GM19455 (cell line): ENCODE measurements at regions not wholly inside any gene's neighbourhood (a gene's known extent, or its start where the extent isn't known, plus 50 kb on each side); places are given as distances from the start of the nearest gene placed in this dataset.
"Not testable (repeated sequence)": the region's sequence is repeated elsewhere in the genome, so short reads cannot be mapped to it uniquely, and the experiment has no call there.

Source experiments
- ATAC-seq: cut with Tn5 transposase; IDR thresholded peaks from one replicate; pipeline ENCODE4 v1.9.1; 2021; ENCODE audit not compliant: unreplicated experiment

DNA sequence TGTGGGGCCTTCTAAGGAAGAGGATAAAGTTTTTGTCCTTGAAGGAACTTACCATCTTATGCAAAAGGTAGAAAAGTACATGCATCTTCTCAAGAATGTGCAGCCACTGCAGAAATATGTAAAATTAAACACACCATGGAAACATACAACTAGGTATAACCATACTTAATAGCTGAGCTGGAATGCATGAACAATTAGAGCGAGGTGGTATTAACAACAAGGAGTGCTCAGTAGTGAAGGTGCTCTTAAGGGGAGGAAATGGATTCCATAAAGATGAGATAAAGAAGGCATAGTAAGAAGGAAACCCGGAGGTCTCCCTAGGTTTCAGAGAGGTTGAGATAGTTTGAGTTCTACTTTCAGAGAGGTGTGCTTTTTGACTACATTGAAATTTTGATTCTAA lies 415.9 kb downstream of the NDFIP2 start:
- ATAC-seq = no peak

DNA sequence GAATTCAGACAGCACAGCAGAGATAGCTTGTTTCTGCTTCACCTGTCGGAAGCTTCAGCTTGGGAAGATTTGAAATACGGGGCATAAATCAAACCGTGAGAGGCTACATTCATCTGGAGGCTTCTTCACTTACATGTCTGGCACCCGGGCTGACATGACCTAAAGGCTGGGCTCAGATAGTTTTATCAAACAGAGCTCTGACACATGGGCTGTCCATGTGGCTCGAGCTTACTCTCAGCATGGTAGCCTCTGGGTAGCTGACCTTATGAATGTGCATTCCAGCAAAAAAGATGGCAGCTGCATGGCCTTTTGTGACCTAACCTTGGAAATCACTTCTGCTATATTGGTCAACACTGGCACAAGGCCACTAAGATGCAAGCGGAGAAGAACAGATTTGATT lies 414.5 kb downstream of the NDFIP2 start:
- ATAC-seq = no peak

DNA sequence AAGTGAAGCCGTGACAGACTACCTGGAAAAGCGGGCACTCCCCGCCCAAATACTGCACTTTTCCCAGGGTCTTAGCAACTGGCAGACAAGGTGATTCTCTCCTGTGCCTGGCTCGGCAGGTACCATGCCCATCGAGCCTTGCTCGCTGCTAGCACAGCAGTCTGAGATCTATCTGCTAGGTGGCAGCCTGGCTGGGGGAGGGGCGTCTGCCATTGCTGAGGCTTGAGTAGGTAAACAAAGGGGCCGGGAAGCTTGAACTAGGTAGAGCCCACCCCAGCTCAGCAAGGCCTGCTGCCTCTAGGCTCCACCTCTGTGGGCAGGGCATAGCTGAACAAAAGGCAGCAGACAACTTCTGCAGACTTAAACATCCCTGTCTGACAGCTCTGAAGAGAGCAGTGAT lies 406.3 kb downstream of the NDFIP2 start:
- ATAC-seq = not testable (repeated sequence)

DNA sequence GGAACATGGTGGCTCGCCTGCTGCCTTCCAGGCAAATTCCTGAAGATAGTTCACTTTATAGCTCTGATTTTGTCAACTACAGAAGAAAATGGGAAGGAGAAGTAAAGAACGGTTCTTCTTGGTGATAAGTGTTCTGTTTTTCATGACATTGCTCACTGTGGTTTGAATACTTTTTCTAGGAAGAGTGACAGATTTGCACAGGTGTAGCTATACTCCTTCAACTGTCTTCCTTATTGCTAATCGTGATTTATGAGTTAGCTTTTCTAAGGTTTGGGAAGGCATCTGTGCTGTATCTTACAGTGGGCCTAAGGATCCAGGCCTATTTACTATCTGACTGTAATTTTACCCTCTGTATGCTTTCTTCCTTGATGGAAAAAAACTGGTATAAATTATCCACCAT lies 405.6 kb downstream of the NDFIP2 start:
- no peak for ATAC-seq

DNA sequence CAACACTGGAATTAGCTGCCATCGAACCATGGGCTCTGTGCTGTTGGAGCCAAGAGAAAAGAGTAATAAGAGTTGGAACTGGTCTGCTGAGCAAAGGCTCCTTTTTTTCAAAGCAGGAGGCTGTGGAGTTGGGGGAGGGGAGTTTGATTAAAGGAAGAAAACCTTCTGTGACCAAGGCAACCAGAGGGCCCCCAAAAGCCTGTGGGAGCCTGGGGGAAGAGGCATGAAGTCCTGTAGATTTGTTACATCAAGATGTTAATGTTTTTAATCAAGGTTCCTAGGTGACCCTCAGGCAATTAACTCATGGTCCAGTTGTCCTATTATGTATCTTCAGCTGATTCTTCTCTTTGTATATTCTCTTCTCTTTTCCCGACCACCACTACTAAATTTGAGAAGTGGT lies 403.9 kb downstream of the NDFIP2 start:
- ATAC-seq = no peak

DNA sequence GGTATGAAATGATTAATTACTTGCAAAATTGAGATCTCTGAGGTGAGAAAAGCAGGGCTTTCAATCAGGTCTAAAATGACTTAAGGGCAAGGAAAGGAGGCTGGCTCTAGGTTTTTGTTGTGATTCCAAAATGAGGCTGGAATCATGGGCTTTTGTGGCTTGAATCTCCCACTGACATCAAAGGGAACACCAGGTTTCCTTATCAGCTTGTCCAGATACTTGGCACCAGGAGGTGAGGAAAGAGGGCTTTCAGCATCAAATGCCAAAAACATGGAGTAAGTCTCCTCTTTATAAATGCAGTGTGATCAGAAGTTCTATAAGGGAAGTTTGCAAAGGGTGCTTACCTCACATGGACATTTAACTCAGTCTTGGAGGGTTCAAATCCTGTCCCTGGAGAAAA lies 402.3 kb downstream of the NDFIP2 start:
- ATAC-seq = no peak

DNA sequence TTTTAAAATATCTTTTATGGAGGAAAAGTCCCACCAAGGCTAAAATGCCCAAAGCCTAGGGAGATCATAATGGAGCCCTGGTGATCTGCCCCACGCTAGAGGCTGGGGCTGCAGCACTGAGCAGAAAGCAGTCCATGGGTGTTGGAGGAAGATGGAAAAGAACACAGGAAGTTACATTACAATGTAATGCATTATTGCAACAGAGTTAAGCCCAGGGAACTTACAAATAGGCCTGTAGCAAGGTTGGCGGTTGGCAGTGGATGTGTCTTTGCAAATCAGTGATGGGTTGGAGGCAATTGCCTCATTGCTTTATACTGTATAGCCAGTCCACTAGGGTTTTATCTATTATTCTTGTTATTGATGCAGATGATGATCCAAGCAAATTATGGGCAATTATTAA lies 399.9 kb downstream of the NDFIP2 start:
- no peak for ATAC-seq

DNA sequence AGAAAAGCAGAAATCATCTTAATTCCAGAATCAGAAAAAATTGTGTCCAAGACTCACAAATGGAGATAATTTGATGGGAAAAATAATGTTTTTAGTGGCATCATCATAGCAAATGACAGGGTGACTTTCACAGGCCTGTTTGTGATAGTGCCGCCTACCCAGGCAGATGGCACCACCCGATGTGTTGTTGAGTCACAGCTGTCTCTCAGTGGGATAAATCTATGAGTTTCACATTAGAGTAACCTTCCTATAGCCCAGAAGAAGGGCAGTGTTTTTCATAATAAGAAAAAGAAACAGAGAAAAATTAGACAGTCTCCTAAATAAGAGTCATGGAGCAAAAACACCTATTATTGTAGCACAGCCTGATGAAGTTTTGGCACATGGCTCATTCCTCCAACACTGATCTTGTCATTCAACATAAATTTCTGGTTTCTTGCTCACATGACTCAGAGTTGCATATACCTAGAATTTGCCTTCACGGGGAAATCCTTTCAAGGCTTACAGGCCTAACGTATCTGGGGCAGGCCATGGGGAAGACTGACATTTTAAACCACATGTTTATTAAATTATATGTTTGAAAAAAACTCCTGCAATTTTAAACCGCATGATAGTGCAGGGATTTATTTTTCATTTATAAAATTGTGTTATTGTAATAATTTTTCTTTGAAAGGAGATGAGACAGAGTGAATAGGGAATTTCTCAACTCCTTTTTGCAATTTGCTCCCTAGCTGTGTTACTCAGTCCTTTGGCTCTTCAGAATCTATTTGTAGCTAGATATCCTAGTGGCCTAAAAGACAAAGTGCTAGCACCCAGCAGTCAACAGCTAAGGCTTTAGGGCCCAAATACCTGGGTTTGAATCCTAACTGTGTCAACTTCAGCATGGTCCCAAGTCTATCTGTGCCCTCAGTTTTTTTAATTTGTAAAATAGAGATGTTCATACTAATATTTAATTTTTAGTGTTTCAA lies 393.7 kb downstream of the NDFIP2 start:
- ATAC-seq = no peak

DNA sequence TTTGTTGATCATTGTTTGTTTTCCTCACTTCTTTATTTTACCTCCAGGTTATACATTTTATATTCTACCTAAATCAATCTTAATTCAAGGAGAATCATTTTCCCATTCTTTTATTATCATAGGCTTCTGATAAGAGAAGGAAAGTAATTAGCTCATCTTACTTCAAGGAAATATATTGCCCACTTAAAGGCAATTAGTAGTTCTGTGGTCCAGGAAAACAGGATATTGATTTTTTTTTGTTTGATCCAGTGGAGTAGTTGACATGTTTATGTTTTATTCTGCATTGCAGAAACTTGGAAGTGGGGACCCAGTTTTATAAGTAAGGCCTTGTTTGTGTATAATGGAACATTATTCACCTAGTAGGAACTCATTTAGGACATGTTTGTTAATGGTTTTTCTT lies 390.6 kb downstream of the NDFIP2 start:
- no peak for ATAC-seq

DNA sequence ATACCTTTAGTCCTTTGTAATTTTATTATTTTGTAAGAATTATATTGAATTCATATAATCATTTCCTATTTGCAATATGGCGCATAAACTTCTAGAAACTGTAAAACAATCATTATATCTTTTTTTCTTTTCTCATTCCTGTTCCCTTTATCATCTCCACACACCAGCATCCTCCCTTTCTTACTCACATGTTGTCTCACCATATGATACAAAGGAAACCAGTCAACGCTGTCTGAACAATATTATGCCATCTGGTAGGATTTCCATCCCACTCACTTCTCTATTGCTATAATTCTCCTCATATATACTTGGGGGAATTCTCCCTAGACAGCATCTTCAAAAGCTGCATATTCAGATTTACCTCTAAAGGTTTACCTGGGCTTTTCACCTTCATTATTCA lies 389.8 kb downstream of the NDFIP2 start:
- ATAC-seq = no peak

DNA sequence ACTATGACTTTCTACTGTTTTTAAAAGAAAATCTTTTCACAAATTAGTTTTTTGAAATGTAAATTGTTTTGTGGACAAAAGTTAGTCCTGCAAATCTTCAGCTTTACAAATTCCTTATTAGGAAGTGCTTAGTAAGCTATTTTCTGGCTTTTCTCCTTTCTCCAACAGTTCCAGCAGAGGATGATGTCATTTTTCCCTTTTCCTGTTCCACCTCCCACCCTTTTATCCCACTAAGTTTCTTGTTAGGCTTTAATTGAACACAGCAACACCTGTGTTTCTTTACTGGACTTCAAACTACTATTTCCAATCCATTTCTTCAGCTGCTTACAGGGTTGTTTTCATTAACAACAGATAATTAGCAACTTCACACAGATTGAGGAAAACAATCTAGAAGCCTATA lies 389.2 kb downstream of the NDFIP2 start:
- ATAC-seq = no peak

DNA sequence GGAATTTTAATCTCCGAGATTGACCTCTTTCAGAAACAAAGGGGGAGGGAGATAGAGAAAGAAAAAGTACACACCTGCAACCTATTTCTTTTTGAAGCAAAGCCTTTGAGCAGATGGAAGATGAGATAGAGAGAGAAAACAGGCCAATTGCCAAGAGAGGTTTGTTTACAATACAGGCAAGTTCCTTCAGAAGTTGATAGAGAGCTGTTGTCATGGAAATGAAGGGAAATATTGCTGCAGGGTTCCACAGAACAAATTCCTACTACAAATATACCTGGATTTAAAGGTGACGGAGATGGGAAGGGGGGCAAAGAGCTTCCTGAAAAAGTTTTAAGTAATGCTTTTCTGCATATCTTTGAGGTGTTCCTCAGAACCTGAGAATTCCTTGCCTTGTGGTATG lies 388.4 kb downstream of the NDFIP2 start:
- ATAC-seq = no peak

DNA sequence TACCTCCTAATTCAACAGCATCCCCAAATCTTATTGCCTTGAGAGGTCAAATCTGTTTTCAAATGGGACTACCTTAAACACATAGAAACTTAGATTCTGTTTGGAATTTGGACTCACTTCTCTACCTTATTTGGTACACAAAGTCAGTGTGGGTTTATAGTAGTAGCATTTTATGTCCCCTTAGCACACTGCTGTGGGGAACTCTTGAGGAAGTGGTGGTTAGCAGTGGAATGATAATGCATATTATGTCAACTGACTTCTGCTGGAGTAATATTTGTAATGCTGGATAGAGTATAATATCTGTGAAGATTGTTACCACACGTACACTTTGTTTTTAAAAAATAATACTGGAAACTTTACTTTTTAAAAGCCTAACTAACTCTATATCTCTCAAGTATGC lies 386.3 kb downstream of the NDFIP2 start:
- no peak for ATAC-seq

DNA sequence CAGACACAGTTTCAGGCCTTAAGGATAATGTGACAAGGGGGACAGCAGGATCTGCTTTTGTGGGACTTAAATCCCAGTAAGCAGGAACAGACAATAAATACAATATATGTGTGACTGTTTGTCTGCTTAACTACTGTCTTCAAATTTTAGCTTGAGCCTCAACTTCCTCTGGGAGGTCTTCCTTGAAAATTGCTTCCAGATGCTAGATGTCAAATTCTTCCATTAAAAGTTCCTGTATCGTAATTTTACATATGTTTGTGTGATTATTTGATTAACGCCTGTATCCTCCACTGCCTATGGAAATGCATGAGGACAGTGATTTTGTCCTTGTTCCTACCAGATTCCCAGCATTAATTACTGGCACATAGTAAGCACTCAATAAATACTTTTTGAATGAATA lies 385.5 kb downstream of the NDFIP2 start:
- ATAC-seq = no peak

DNA sequence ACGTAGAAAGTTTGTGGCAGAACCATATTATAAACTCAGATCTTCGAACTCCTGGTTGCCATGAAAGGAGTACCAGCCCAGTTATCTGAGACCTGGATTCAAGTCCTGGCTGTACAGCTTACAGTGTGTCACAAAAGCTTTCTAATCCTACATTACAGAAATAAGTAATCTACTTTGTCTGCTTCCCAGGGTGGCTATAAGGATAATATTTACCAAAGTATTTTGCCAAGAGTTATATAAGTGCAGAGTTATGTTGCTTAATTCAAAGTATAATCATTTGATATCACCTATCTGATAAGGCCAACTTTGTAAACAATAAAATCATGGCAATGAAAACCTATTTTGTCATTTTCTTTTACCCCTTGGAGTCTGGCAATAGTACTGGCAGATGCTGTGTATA lies 381.6 kb downstream of the NDFIP2 start:
- no peak for ATAC-seq

DNA sequence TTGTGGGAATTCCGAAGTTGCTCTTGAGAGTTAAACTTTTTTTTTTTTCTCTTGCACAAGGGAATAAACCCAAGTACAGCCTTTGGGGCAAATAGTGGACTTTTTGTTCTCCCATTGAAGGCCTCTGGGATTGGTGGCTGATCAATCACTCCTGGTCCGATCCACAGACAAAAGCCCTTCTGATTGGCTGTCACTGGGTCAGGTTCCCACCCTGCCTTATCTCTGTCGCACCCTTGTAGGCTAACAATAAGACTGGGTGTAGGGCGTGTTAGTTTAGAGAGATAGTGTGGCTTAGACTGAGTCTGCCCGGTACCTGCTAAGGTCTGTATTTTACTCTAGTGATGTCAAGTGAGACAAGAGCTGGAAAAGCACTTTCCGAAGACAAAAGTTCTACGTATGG lies 380.8 kb downstream of the NDFIP2 start:
- ATAC-seq = no peak

DNA sequence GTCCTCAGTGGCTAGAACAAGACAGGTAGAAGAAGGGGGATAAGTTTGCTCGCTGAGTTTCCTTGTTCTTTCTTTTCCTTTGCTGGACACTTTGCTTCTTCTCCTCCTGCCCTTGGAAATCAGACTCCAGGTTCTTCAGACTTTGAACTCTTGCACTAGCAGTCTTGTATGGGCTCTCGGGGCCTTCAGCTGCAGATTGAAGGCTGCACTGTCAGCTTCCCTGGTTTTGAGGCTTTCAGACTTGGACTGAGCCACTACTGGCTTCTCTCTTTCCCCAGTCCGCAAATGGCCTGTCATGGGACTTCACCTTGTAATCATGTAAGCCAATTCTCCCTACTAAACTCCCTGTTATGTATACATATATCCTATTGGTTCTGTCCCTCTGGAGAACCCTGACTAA lies 379.8 kb downstream of the NDFIP2 start:
- ATAC-seq = no peak

DNA sequence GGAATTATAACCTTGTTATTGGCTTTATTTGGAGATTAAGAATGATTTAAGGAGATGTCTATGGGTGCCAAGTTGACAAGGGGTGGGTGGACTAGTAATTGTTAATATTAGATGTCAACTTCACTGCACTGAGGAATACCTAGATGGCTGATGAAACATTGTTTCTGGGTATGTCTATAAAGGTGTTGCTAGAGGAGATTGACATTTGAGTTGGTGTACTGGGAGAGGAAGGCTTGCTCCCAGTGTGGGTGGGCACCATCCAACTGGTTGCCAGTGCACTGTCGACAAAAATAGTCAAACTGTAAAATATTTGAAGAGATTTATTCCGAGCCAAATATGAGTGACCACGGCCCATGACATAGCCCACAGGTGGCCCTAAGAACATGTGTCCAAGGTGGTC lies 378.8 kb downstream of the NDFIP2 start:
- ATAC-seq = no peak

DNA sequence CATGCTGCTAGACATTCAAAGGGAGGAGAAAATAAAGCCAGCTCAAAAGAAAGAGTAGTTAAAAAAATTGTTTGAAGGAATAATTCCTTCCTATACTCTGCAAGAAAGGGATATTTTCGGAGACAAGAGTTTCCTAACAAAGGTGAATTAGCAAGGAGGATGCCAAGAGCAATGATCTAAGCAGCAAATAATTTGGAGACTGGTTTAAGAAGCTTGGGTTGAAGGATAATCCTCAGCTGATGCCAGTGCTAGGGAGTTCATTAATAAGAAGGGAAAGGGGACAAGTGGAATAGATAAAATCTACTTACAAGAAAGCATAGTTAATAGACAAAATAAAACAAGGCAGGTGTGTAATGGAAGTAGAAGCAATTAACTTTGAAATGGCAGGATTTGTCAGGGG lies 372.3 kb downstream of the NDFIP2 start:
- ATAC-seq = no peak

DNA sequence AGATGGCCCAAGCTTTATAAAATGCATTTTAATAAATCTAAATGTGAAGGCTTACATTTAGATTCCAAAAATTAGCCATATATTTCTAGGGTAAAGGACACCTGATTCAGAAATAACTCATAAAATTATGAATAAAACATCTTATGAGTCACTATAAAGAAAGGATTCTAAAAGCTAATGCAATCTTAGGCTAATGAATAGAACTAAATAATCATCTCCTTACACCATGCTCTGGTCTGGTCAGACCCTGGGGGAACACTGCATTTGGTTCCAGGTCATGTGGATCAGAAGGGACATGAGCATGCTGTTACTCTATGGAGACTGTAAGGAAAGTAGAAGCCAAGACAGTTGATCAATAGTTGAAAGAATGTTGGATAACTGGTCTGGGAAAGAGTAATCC lies 370.4 kb downstream of the NDFIP2 start:
- no peak for ATAC-seq

DNA sequence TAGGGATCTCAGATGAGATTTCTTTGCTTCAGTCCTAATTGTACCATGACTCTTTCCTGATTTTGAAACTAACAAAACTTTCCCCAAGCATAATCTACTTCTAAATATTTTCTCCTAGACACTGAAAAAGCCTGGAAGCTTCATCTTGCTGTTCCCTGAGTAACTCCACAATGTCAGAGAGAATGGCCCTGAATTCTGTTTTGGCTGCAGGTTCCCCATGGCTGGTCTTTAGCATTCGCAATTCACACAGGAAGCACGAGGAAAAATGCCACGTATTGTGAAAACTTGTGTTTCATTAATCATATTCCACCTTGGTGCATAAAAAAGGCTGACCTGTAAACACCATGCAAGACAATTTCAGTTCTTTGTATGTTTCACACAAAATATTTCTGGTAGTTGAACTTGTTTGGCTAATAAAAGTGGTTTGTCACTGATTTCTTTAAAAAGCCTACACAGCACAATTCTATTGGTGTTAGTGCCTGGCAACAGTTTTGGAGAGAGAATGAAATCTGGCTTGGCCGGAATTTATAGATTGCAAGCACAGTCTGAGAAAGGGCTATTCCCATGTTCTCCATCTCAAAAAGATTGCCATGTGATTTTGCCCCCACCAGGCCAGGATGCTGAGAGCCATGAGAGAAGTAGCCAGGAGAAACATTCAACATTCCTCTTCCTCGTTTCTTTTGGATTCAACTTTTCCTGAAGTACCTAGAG lies 367.1 kb downstream of the NDFIP2 start:
- no peak for ATAC-seq

DNA sequence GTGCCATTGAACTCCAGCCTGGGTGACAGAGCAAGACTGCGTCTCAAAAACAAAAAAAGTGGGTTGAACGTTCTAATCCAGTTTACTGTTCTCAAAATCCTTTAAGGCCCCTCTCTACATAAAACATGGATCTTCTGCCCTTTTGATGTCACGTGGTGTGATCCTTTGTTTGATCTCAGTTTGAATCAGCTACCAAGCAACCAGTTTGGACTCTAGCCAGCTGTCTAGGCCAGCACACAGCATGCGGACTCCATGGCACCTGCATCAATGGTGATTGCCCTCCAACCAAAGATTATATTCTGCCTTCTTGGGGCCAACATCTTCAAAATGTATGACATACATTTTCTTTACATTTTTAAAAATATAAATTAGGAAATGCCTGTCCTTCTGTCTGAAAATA lies 365.4 kb downstream of the NDFIP2 start:
- no peak for ATAC-seq
